ENCODE measurements at regions not wholly inside any gene's neighbourhood (a gene's known extent, or its start where the extent isn't known, plus 50 kb on each side); places are given as distances from the start of the nearest gene placed in this dataset.
"Not testable (repeated sequence)": the region's sequence is repeated elsewhere in the genome, so short reads cannot be mapped to it uniquely, and the experiment has no call there.

- Histone ChIP-seq H3K4me3 (ENCODE audit: low read depth, low read length) (no peak overlapping the region), H3K36me3 (replicated peaks) (no peaks in the 10 kb centered on the region), H3K27ac (no peak overlapping the region), H3K27me3 (replicated peaks) (no peaks in the 10 kb centered on the region)
- no peak for TF ChIP-seq CTCF (IDR thresholded peaks at IDR 0.05; ENCODE audit: low read depth, low read length, missing control alignments)
- no peak for DNase-seq
- in situ Hi-C loops (cut with HindIII; ENCODE audit: low pct_ligation_motif_present, low sequenced_read_pairs): no loop called here
Measured at GRCh38 chr3:23723141-23723540, 82.6 kb upstream of the UBE2E1 start.

GRCh38 chr3:23723930-23724329 lies 81.8 kb upstream of the UBE2E1 start:
- H3K4me3 ChIP-seq (ENCODE audit: low read depth, low read length): no peak overlapping the region
- TF ChIP-seq CTCF (IDR thresholded peaks at IDR 0.05; ENCODE audit: low read depth, low read length, missing control alignments): no peak
- no peaks in the 10 kb centered on the region for H3K27me3 ChIP-seq (replicated peaks)
- no peak overlapping the region for H3K27ac ChIP-seq
- no peaks in the 10 kb centered on the region for H3K36me3 ChIP-seq (replicated peaks)
- no peak for DNase-seq
- in situ Hi-C loops (cut with HindIII; ENCODE audit: low pct_ligation_motif_present, low sequenced_read_pairs): no loop called here

GRCh38 chr3:23726811-23727548 lies 78.8 kb upstream of the UBE2E1 start:
- Histone ChIP-seq H3K36me3 (replicated peaks) (no peaks in the 10 kb centered on the region), H3K27ac (no peak overlapping the region), H3K27me3 (replicated peaks) (no peaks in the 10 kb centered on the region), H3K4me3 (ENCODE audit: low read depth, low read length) (no peak overlapping the region)
- in situ Hi-C loops (cut with HindIII; ENCODE audit: low pct_ligation_motif_present, low sequenced_read_pairs): no loop called here
- no peak for TF ChIP-seq CTCF (IDR thresholded peaks at IDR 0.05; ENCODE audit: low read depth, low read length, missing control alignments)
- no peak for DNase-seq

- DNase-seq: no peak
- in situ Hi-C loops (cut with HindIII; ENCODE audit: low pct_ligation_motif_present, low sequenced_read_pairs): no loop called here
- no peak for TF ChIP-seq CTCF (IDR thresholded peaks at IDR 0.05; ENCODE audit: low read depth, low read length, missing control alignments)
Measured at GRCh38 chr3:23728601-23729117, 77.1 kb upstream of the UBE2E1 start.

GRCh38 chr3:23729362-23729761 lies 76.4 kb upstream of the UBE2E1 start:
- H3K36me3 ChIP-seq (replicated peaks); DNase-seq; H3K4me3 ChIP-seq (ENCODE audit: low read depth, low read length); H3K27me3 ChIP-seq (replicated peaks); in situ Hi-C loops (cut with HindIII; ENCODE audit: low pct_ligation_motif_present, low sequenced_read_pairs); H3K27ac ChIP-seq: not testable (repeated sequence)

More at GRCh38 chr3:23728601-23729117, 77.1 kb upstream of the UBE2E1 start:
- Histone ChIP-seq H3K27me3 (replicated peaks) (no peaks in the 10 kb centered on the region), H3K36me3 (replicated peaks) (no peaks in the 10 kb centered on the region), H3K27ac (no peak overlapping the region), H3K4me3 (ENCODE audit: low read depth, low read length) (no peak overlapping the region)

GRCh38 chr3:23734481-23734880 lies 71.3 kb upstream of the UBE2E1 start:
- TF ChIP-seq CTCF (IDR thresholded peaks at IDR 0.05; ENCODE audit: low read depth, low read length, missing control alignments): no peak
- Histone ChIP-seq H3K27me3 (replicated peaks) (no peaks in the 10 kb centered on the region), H3K4me3 (ENCODE audit: low read depth, low read length) (no peak overlapping the region), H3K27ac (no peak overlapping the region), H3K36me3 (replicated peaks) (no peaks in the 10 kb centered on the region)
- in situ Hi-C loops (cut with HindIII; ENCODE audit: low pct_ligation_motif_present, low sequenced_read_pairs): no loop called here
- no peak for DNase-seq

Data from brain microvascular endothelial cell (primary cell).